Dedifferentiated amniotic fluid mesenchymal stem cell (primary cell): ENCODE measurements at regions not wholly inside any gene's neighbourhood (a gene's known extent, or its start where the extent isn't known, plus 50 kb on each side); places are given as distances from the start of the nearest gene placed in this dataset.
"Not testable (repeated sequence)": the region's sequence is repeated elsewhere in the genome, so short reads cannot be mapped to it uniquely, and the experiment has no call there.

Experiments used
- DNase-seq: peaks from one replicate; pipeline ENCODE4 v3.0.0-alpha.2; 2016; ENCODE audit errors: extremely low spot score

GRCh38 chr3:109656225-109656624 lies 318.9 kb upstream of the DPPA4 start:
- DNase-seq, result no peak

- no peak for DNase-seq
Observed at GRCh38 chr3:109678600-109678999, 341.3 kb upstream of the DPPA4 start.

- DNase-seq, result no peak
Observed at GRCh38 chr3:109679664-109680063, 342.3 kb upstream of the DPPA4 start.

GRCh38 chr3:109683746-109684145 lies 346.4 kb upstream of the DPPA4 start:
- no peak for DNase-seq

GRCh38 chr3:109685084-109686079 lies 348.0 kb upstream of the DPPA4 start:
- peak; percentile 98 for DNase-seq

GRCh38 chr3:109687626-109688025 lies 350.3 kb upstream of the DPPA4 start:
- no peak for DNase-seq

- DNase-seq, result no peak
Observed at GRCh38 chr3:109696932-109697331, 359.6 kb upstream of the DPPA4 start.

- peak; percentile 49 for DNase-seq
Observed at GRCh38 chr3:109702252-109702651, 364.9 kb upstream of the DPPA4 start.

- no peak for DNase-seq
Observed at GRCh38 chr3:109702976-109703375, 365.6 kb upstream of the DPPA4 start.

GRCh38 chr3:109705133-109705532 lies 367.8 kb upstream of the DPPA4 start:
- DNase-seq, result not testable (repeated sequence)

GRCh38 chr3:109707617-109708016 lies 370.3 kb upstream of the DPPA4 start:
- no peak for DNase-seq

GRCh38 chr3:109713288-109713687 lies 375.9 kb upstream of the DPPA4 start:
- DNase-seq, result no peak

- no peak for DNase-seq
Observed at GRCh38 chr3:109715707-109716106, 378.4 kb upstream of the DPPA4 start.

GRCh38 chr3:109718850-109719249 lies 381.5 kb upstream of the DPPA4 start:
- no peak for DNase-seq

- no peak for DNase-seq
Observed at GRCh38 chr3:109728861-109729494, 391.6 kb upstream of the DPPA4 start.

GRCh38 chr3:109731639-109732473 lies 394.5 kb upstream of the DPPA4 start:
- peak; percentile 69 for DNase-seq

- no peak for DNase-seq
Observed at GRCh38 chr3:109743981-109744380, 406.6 kb upstream of the DPPA4 start.

GRCh38 chr3:109772520-109772919 lies 435.2 kb upstream of the DPPA4 start:
- no peak for DNase-seq

- no peak for DNase-seq
Observed at GRCh38 chr3:109774108-109774507, 436.8 kb upstream of the DPPA4 start.

GRCh38 chr3:109784285-109784684 lies 446.9 kb upstream of the DPPA4 start:
- DNase-seq, result no peak

- DNase-seq, result no peak
Observed at GRCh38 chr3:109784852-109785631, 447.7 kb upstream of the DPPA4 start.
